Caco-2 (cell line): ENCODE measurements at regions not wholly inside any gene's neighbourhood (a gene's known extent, or its start where the extent isn't known, plus 50 kb on each side); places are given as distances from the start of the nearest gene placed in this dataset.

ENCODE experiments used
- BruUV-seq: library from RNA; stranded (reverse); fragments of 400-500 nt; replicated peaks from 2 replicates; lab custom pipeline; 2021; lab: Mats Ljungman, UMichigan
- CTCF ChIA-PET: fragments of 300-600 bp; sonication (Branson Sonifier 250); formaldehyde crosslinking; loops from one replicate; lab custom pipeline; 2022; ENCODE audit warnings: antibody characterized with exemption; lab: Charles Lee
- POLR2A ChIA-PET: fragments of 300-600 bp; sonication (Branson Sonifier 250); formaldehyde crosslinking; loops from one replicate; lab custom pipeline; 2022; ENCODE audit warnings: antibody characterized with exemption; lab: Charles Lee
- DNase-seq, 2 experiments: peaks; one replicate each; pipeline versions ENCODE4 v3.0.0 to v3.0.0-alpha.2; 2020 to 2022
- H3K27me3 ChIP-seq: replicated peaks from 2 replicates; pipeline ENCODE4 v1.6.0; 2011; ENCODE audit warnings: low read length; ENCODE audit not compliant: control insufficient read depth, insufficient read depth
- H3K36me3 ChIP-seq: 2 replicates; pipeline ENCODE4 v1.5.1; 2011; ENCODE audit warnings: low read length; ENCODE audit not compliant: control insufficient read depth, insufficient read depth
- H3K4me1 ChIP-seq: fragments of 250-450 bp; sonication (Bioruptor Pico); 2 replicates; pipeline ENCODE4 v1.5.1; 2020; ENCODE audit warnings: mild to moderate bottlenecking
- H3K4me3 ChIP-seq: 2 replicates; pipeline ENCODE4 v1.5.1; 2011; ENCODE audit warnings: low read depth, mild to moderate bottlenecking, control low read depth, low read length
- H3K9me3 ChIP-seq: fragments of 250-450 bp; sonication (Bioruptor Pico); 2 replicates; pipeline ENCODE4 v1.5.1; 2020; ENCODE audit warnings: mild to moderate bottlenecking, moderate library complexity
- H3K27ac Mint-ChIP-seq: one replicate; pipeline ENCODE4 v1.8.0; 2022; ENCODE audit warnings: mixed read lengths; ENCODE audit not compliant: unreplicated experiment
- H3K27me3 Mint-ChIP-seq: one replicate; pipeline ENCODE4 v1.8.0; 2022; ENCODE audit warnings: mixed read lengths; ENCODE audit not compliant: insufficient read depth, unreplicated experiment
- H3K36me3 Mint-ChIP-seq: one replicate; pipeline ENCODE4 v1.8.0; 2022; ENCODE audit warnings: mild to moderate bottlenecking, mixed read lengths; ENCODE audit not compliant: insufficient read depth, unreplicated experiment
- H3K4me1 Mint-ChIP-seq: one replicate; pipeline ENCODE4 v1.8.0; 2022; ENCODE audit warnings: low read depth, mixed read lengths; ENCODE audit not compliant: unreplicated experiment
- H3K4me3 Mint-ChIP-seq: one replicate; pipeline ENCODE4 v1.8.0; 2022; ENCODE audit warnings: mild to moderate bottlenecking, moderate library complexity, mixed read lengths; ENCODE audit not compliant: unreplicated experiment
- H3K9me3 Mint-ChIP-seq: one replicate; pipeline ENCODE4 v1.8.0; 2022; ENCODE audit warnings: mixed read lengths; ENCODE audit not compliant: unreplicated experiment
- CTCF ChIP-seq, 2 experiments: fragments of 200-600 bp in 1 of 2; IDR thresholded peaks; 1 replicate in 1 of 2; 2 replicates in 1 of 2; pipeline versions ENCODE4 v1.5.1 to v1.8.0; 2011 to 2022; ENCODE audit warnings: antibody characterized with exemption in 1 of 2, control low read depth in 1 of 2, inconsistent platforms in 1 of 2, low read depth in 1 of 2, low read length in 1 of 2, mild to moderate bottlenecking in 1 of 2, moderate library complexity in 1 of 2; ENCODE audit not compliant: insufficient read depth in 1 of 2, severe bottlenecking in 1 of 2, unreplicated experiment in 1 of 2
- intact Hi-C: fragments of 100-400 bp; cut with micrococcal nuclease; formaldehyde crosslinking; loops from one replicate; pipeline ENCODE4 v1.10.0; 2022; ENCODE audit not compliant: unreplicated experiment

GRCh38 chr16:6961704-6962103, 370.9 kb upstream of the RBFOX1 start:
- H3K4me1 ChIP-seq = no peaks in the 10 kb centered on the region
- Mint-ChIP-seq H3K4me1 (no peaks in the 10 kb centered on the region), H3K4me3 (no peak overlapping the region), H3K36me3 (no peaks in the 10 kb centered on the region), H3K27ac (no peak overlapping the region), H3K27me3 (no peaks in the 10 kb centered on the region), H3K9me3 (no peaks in the 10 kb centered on the region)
- no peak overlapping the region for H3K4me3 ChIP-seq
- H3K27me3 ChIP-seq = no peaks in the 10 kb centered on the region
- H3K9me3 ChIP-seq = no peaks in the 10 kb centered on the region
- ChIA-PET POLR2A (no interaction called here), CTCF (no interaction called here)
- H3K36me3 ChIP-seq = no peaks in the 10 kb centered on the region
- intact Hi-C loops = no loop called here
- TF ChIP-seq CTCF (IDR thresholded peaks at IDR 0.05; ENCODE audit: insufficient read depth in 1 of 2, low read depth in 1 of 2, low read length in 1 of 2, severe bottlenecking in 1 of 2, unreplicated experiment in 1 of 2) = no peak
- no peak for DNase-seq
- no TSS peak for BruUV-seq

GRCh38 chr16:6958184-6958583, 374.5 kb upstream of the RBFOX1 start:
- DNase-seq = no peak
- Histone ChIP-seq H3K27me3 (no peaks in the 10 kb centered on the region), H3K4me1 (no peaks in the 10 kb centered on the region), H3K4me3 (no peak overlapping the region), H3K36me3 (no peaks in the 10 kb centered on the region), H3K9me3 (no peaks in the 10 kb centered on the region)
- no peaks in the 10 kb centered on the region for H3K27me3 Mint-ChIP-seq
- H3K4me1 Mint-ChIP-seq = no peaks in the 10 kb centered on the region
- no peaks in the 10 kb centered on the region for H3K36me3 Mint-ChIP-seq
- POLR2A ChIA-PET = no interaction called here
- intact Hi-C loops = no loop called here
- H3K9me3 Mint-ChIP-seq = no peaks in the 10 kb centered on the region
- H3K27ac Mint-ChIP-seq = no peak overlapping the region
- TF ChIP-seq CTCF (IDR thresholded peaks at IDR 0.05; ENCODE audit: insufficient read depth in 1 of 2, low read depth in 1 of 2, low read length in 1 of 2, severe bottlenecking in 1 of 2, unreplicated experiment in 1 of 2) = no peak
- BruUV-seq = no TSS peak
- CTCF ChIA-PET = no interaction called here
- H3K4me3 Mint-ChIP-seq = no peak overlapping the region

DNA sequence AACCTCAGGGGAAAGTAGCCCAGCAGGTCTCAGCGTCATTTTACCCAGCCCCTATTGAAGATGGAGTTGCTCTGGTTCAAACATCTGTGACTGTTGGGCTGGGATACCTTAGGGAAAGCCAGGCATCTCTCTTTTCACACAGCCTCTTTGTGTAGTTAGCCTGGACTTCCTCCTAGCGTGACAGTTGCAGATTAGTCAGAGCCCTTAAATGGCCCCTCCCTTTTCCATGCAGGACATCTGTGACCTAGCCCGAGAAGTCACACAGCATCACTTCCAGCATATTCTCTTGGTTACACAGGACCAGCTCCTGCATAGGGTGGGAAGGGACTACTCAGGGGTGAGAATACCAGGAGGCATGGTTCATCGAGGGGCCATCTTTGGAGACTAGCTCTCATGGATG, 375.0 kb upstream of the RBFOX1 start:
- no peak for DNase-seq
- CTCF ChIA-PET = no interaction called here
- Mint-ChIP-seq H3K36me3 (no peaks in the 10 kb centered on the region), H3K27me3 (no peaks in the 10 kb centered on the region), H3K4me1 (no peaks in the 10 kb centered on the region), H3K4me3 (no peak overlapping the region), H3K27ac (no peak overlapping the region), H3K9me3 (no peaks in the 10 kb centered on the region)
- H3K36me3 ChIP-seq = no peaks in the 10 kb centered on the region
- no peak overlapping the region for H3K4me3 ChIP-seq
- POLR2A ChIA-PET = no interaction called here
- intact Hi-C loops = no loop called here
- no peaks in the 10 kb centered on the region for H3K27me3 ChIP-seq
- BruUV-seq = no TSS peak
- H3K9me3 ChIP-seq = no peaks in the 10 kb centered on the region
- no peaks in the 10 kb centered on the region for H3K4me1 ChIP-seq
- no peak for TF ChIP-seq CTCF (IDR thresholded peaks at IDR 0.05; ENCODE audit: insufficient read depth in 1 of 2, low read depth in 1 of 2, low read length in 1 of 2, severe bottlenecking in 1 of 2, unreplicated experiment in 1 of 2)
